HepG2 (cell line): ENCODE measurements at regions not wholly inside any gene's neighbourhood (a gene's known extent, or its start where the extent isn't known, plus 50 kb on each side); places are given as distances from the start of the nearest gene placed in this dataset.

ENCODE experiments used
- ATAC-seq: fragments of 200-7000 bp; cut with Tn5 transposase; 3 replicates; pipeline ENCODE4 v1.9.1; 2020; ENCODE audit warnings: mild to moderate bottlenecking, moderate library complexity
- BruUV-seq: library from RNA; stranded (reverse); fragments of 400-500 nt; replicated peaks from 2 replicates; lab custom pipeline; 2021; lab: Mats Ljungman, UMichigan
- CTCF ChIA-PET: fragments of 300-600 bp; formaldehyde crosslinking; extraction: SDS; loops from one replicate; lab custom pipeline; 2021; ENCODE audit warnings: low total read pairs, inconsistent platforms, low intra/inter-chr PET ratio; lab: Yijun Ruan, JAX
- POLR2A ChIA-PET: fragments of 350-600 bp; sonication (Branson Sonifier 250); formaldehyde crosslinking; loops from one replicate; lab custom pipeline; 2020; ENCODE audit warnings: antibody characterized with exemption, inconsistent platforms; lab: Yijun Ruan, JAX
- DNase-seq: peaks from one replicate; pipeline ENCODE4 v3.0.0-alpha.2; 2015; ENCODE audit warnings: low spot score
- FAIRE-seq: peaks from 3 replicates; lab custom pipeline; 2011; peaks lifted over from hg19 to GRCh38; lab: Jason Lieb, UNC
- H2AFZ ChIP-seq: one replicate; pipeline ENCODE4 v1.6.1; 2011; ENCODE audit warnings: low read length, inconsistent platforms
- H3K27ac ChIP-seq: fragments of 300-600 bp; 3 replicates; pipeline ENCODE4 v1.8.0; 2011; ENCODE audit warnings: mixed run types, mild to moderate bottlenecking, mixed read lengths, low read length, inconsistent platforms; ENCODE audit not compliant: insufficient read depth; ENCODE audit errors: extremely low read length
- H3K27me3 ChIP-seq, 2 experiments: fragments of 200-600 bp in 1 of 2; 2 replicates in 1 of 2; 3 replicates in 1 of 2; pipeline versions ENCODE4 v1.6.0 to v1.8.0; 2011; ENCODE audit warnings: low read length in 2 of 2, mild to moderate bottlenecking in 2 of 2, moderate library complexity in 2 of 2, inconsistent platforms in 1 of 2; ENCODE audit not compliant: insufficient read depth in 2 of 2, control insufficient read depth in 1 of 2
- H3K36me3 ChIP-seq, 2 experiments: fragments of 200-600 bp in 1 of 2; replicated peaks in 1 of 2; 2 replicates in 1 of 2; 3 replicates in 1 of 2; pipeline versions ENCODE4 v1.5.1 to v1.8.0; 2011; ENCODE audit warnings: low read length in 2 of 2, inconsistent platforms in 1 of 2; ENCODE audit not compliant: insufficient read depth in 2 of 2, control insufficient read depth in 1 of 2
- H3K4me1 ChIP-seq: 2 replicates; pipeline ENCODE4 v1.5.1; 2012; ENCODE audit warnings: low read length, inconsistent platforms; ENCODE audit not compliant: insufficient read depth
- H3K4me2 ChIP-seq: 2 replicates; pipeline ENCODE4 v1.6.0; 2011; ENCODE audit warnings: low read depth, low read length, inconsistent platforms
- H3K4me3 ChIP-seq, 3 experiments: fragments of 200-600 bp in 1 of 3; sonication (generic), shearing (Covaris generic) in 1 of 3; replicated peaks in 1 of 3; 2 replicates each; pipeline ENCODE4 v1.5.1; 2011 to 2016; ENCODE audit warnings: low read length in 3 of 3, inconsistent platforms in 2 of 3, low read depth in 2 of 3, mild to moderate bottlenecking in 2 of 3, control low read depth in 1 of 3, mixed read lengths in 1 of 3; ENCODE audit not compliant: insufficient read depth in 1 of 3
- H3K79me2 ChIP-seq: one replicate; pipeline ENCODE4 v1.6.1; 2011; ENCODE audit warnings: low read length, inconsistent platforms; ENCODE audit not compliant: insufficient read depth
- H3K9ac ChIP-seq: 2 replicates; pipeline ENCODE4 v1.6.0; 2011; ENCODE audit warnings: mild to moderate bottlenecking, low read depth, low read length, inconsistent platforms; ENCODE audit not compliant: insufficient read depth
- H3K9me3 ChIP-seq: 2 replicates; pipeline ENCODE4 v1.5.1; 2012; ENCODE audit warnings: mild to moderate bottlenecking, low read length
- H4K20me1 ChIP-seq: 2 replicates; pipeline ENCODE4 v1.6.0; 2011; ENCODE audit warnings: inconsistent platforms, mild to moderate bottlenecking, low read length, moderate library complexity; ENCODE audit not compliant: insufficient read depth
- FOXO1 ChIP-seq: sonication (generic); formaldehyde crosslinking; IDR thresholded peaks from 2 replicates; pipeline ENCODE4 v1.4.0; 2020; ENCODE audit warnings: missing genetic modification reagents
- KMT2A ChIP-seq: sonication (generic); formaldehyde crosslinking; IDR thresholded peaks from 2 replicates; pipeline ENCODE4 v1.4.0; 2020; ENCODE audit warnings: missing genetic modification reagents
- MYC ChIP-seq: sonication (generic); formaldehyde crosslinking; IDR thresholded peaks from 2 replicates; pipeline ENCODE4 v1.9.0; 2021; ENCODE audit warnings: missing genetic modification reagents, borderline replicate concordance
- PHB2 ChIP-seq: fragments of 450-650 bp; IDR thresholded peaks from 2 replicates; pipeline ENCODE4 v1.6.1; 2018; ENCODE audit not compliant: partially characterized antibody
- TCF12 ChIP-seq, 2 experiments: fragments of 450-650 bp in 1 of 2; sonication (generic) in 1 of 2; formaldehyde crosslinking in 1 of 2; IDR thresholded peaks; 2 replicates each; pipeline versions ENCODE4 v1.6.1 to v1.8.0; 2017 to 2022; ENCODE audit warnings: antibody characterized with exemption in 1 of 2, mild to moderate bottlenecking in 1 of 2, missing genetic modification reagents in 1 of 2, moderate library complexity in 1 of 2
- ZKSCAN5 ChIP-seq: sonication (generic); formaldehyde crosslinking; IDR thresholded peaks from 2 replicates; pipeline ENCODE4 v1.5.1; 2020; ENCODE audit warnings: mild to moderate bottlenecking, missing genetic modification reagents
- ZNF160 ChIP-seq: sonication (generic); formaldehyde crosslinking; IDR thresholded peaks from 2 replicates; pipeline ENCODE4 v1.8.0; 2022; ENCODE audit warnings: mild to moderate bottlenecking, inconsistent platforms, missing genetic modification reagents
- ZNF816 ChIP-seq: sonication (generic); formaldehyde crosslinking; IDR thresholded peaks from 2 replicates; pipeline ENCODE4 v1.8.0; 2022; ENCODE audit warnings: missing genetic modification reagents, mild to moderate bottlenecking, borderline replicate concordance
- WGBS: methylation state at CpG from one replicate; pipeline ENCODE4 v1.1.6; 2017; ENCODE audit warnings: low lambda C conversion rate; 5-methylcytosine and 5-hydroxymethylcytosine counted together
- in situ Hi-C: cut with HindIII; loops from 2 replicates; pipeline ENCODE4 v1.10.0; 2017; ENCODE audit warnings: low pct_unique_long_range_greater_than_20kb; ENCODE audit not compliant: extremely low pct_ligation_motif_present
- intact Hi-C: fragments of 100-400 bp; cut with micrococcal nuclease; formaldehyde crosslinking; loops from one replicate; pipeline ENCODE4 v1.10.0; 2022; ENCODE audit not compliant: unreplicated experiment
- TF ChIP-seq, protein P1 (sequence below): sonication (generic); formaldehyde crosslinking; IDR thresholded peaks from 2 replicates; pipeline ENCODE4 v1.4.0; 2020; ENCODE audit warnings: mild to moderate bottlenecking, missing genetic modification reagents
- TF ChIP-seq, protein P2 (sequence below): sonication (generic); formaldehyde crosslinking; IDR thresholded peaks from 2 replicates; pipeline ENCODE4 v1.9.0; 2021; ENCODE audit warnings: missing genetic modification reagents, mild to moderate bottlenecking, borderline replicate concordance
- TF ChIP-seq, protein P3 (sequence below): IDR thresholded peaks from 2 replicates; pipeline ENCODE4 v1.6.1; 2016
- TF ChIP-seq, protein P4 (sequence below): sonication (generic); formaldehyde crosslinking; IDR thresholded peaks from 2 replicates; pipeline ENCODE4 v1.8.0; 2022; ENCODE audit warnings: mild to moderate bottlenecking, missing genetic modification reagents, moderate library complexity

DNA sequence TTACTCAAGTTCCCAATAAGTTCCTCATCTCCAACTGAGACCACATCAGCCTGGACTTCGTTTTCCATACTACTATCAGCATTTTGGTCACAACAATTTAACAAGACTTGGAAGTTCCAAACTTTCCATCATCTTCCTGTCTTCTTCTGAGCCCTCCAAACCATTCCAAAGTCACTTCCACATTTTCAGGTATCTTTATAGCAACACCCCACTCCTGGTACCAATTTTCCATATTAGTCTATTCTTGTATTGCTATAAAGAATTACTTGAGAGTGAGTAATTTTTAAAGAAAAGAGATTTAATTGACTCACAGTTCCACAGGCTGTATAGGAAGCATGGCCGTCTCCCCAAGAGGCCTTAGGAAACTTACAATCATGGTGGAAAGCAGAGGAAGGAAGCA lies 138.6 kb upstream of the GPRIN3 start:
- Histone ChIP-seq H3K9me3 (peaks cover 26% of the 10 kb centered on the region), H3K9ac (no peak overlapping the region), H3K36me3 (no peaks in the 10 kb centered on the region), H3K4me3 (no peak overlapping the region), H3K27me3 (no peaks in the 10 kb centered on the region), H4K20me1 (no peaks in the 10 kb centered on the region), H3K4me1 (no peaks in the 10 kb centered on the region), H3K79me2 (no peaks in the 10 kb centered on the region), H2AFZ (no peak overlapping the region), H3K27ac (no peak overlapping the region), H3K4me2 (no peak overlapping the region)
- POLR2A ChIA-PET, result no interaction called here
- ATAC-seq (no peak), FAIRE-seq (no peak), DNase-seq (no peak)
- WGBS, result 0% methylated on average over 2 of the region's 2 CpGs
- BruUV-seq, result no TSS peak
- CTCF ChIA-PET, result no interaction called here
- TF ChIP-seq, protein P1, sequence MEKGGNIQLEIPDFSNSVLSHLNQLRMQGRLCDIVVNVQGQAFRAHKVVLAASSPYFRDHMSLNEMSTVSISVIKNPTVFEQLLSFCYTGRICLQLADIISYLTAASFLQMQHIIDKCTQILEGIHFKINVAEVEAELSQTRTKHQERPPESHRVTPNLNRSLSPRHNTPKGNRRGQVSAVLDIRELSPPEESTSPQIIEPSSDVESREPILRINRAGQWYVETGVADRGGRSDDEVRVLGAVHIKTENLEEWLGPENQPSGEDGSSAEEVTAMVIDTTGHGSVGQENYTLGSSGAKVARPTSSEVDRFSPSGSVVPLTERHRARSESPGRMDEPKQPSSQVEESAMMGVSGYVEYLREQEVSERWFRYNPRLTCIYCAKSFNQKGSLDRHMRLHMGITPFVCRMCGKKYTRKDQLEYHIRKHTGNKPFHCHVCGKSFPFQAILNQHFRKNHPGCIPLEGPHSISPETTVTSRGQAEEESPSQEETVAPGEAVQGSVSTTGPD, result no peak
- TF ChIP-seq ZNF160 (no peak), ZKSCAN5 (CRISPR knock-in tag) (no peak), FOXO1 (no peak), ZNF816 (no peak), KMT2A (no peak), MYC (CRISPR knock-in tag) (no peak), TCF12 (IDR thresholded peaks at IDR 0.05) (no peak), TCF12 (CRISPR knock-in tag; IDR thresholded peaks at IDR 0.05) (no peak), PHB2 (no peak)
- TF ChIP-seq, protein P2, sequence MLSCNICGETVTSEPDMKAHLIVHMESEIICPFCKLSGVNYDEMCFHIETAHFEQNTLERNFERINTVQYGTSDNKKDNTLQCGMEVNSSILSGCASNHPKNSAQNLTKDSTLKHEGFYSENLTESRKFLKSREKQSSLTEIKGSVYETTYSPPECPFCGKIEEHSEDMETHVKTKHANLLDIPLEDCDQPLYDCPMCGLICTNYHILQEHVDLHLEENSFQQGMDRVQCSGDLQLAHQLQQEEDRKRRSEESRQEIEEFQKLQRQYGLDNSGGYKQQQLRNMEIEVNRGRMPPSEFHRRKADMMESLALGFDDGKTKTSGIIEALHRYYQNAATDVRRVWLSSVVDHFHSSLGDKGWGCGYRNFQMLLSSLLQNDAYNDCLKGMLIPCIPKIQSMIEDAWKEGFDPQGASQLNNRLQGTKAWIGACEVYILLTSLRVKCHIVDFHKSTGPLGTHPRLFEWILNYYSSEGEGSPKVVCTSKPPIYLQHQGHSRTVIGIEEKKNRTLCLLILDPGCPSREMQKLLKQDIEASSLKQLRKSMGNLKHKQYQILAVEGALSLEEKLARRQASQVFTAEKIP (CRISPR knock-in tag), result no peak
- TF ChIP-seq, protein P3, sequence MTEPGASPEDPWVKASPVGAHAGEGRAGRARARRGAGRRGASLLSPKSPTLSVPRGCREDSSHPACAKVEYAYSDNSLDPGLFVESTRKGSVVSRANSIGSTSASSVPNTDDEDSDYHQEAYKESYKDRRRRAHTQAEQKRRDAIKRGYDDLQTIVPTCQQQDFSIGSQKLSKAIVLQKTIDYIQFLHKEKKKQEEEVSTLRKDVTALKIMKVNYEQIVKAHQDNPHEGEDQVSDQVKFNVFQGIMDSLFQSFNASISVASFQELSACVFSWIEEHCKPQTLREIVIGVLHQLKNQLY, result no peak
- TF ChIP-seq, protein P4, sequence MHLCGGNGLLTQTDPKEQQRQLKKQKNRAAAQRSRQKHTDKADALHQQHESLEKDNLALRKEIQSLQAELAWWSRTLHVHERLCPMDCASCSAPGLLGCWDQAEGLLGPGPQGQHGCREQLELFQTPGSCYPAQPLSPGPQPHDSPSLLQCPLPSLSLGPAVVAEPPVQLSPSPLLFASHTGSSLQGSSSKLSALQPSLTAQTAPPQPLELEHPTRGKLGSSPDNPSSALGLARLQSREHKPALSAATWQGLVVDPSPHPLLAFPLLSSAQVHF (CRISPR knock-in tag), result no peak
- intact Hi-C loops, result no loop called here
- in situ Hi-C loops, result no loop called here
